Uterus (tissue), 3 donors: ENCODE measurements at regions not wholly inside any gene's neighbourhood (a gene's known extent, or its start where the extent isn't known, plus 50 kb on each side); places are given as distances from the start of the nearest gene placed in this dataset.

Experiments used
- DNase-seq, 2 donors: peaks; one replicate each; pipeline ENCODE4 v3.0.0-alpha.2; 2019 to 2020
- H3K27ac ChIP-seq, 2 donors: fragments of 200-600 bp; sonication (generic); 1 replicate in 1 of 2; 2 replicates in 1 of 2; pipeline ENCODE4 v1.5.1; 2016 to 2018
- H3K27me3 ChIP-seq, 2 donors: fragments of 200-600 bp; sonication (generic); one replicate each; pipeline ENCODE4 v1.5.1; 2018 to 2019; ENCODE audit warnings: control low read depth in 1 of 2
- H3K36me3 ChIP-seq, 2 donors: fragments of 200-600 bp; sonication (generic); one replicate each; pipeline ENCODE4 v1.5.1; 2019; ENCODE audit warnings: control low read depth in 1 of 2
- H3K4me1 ChIP-seq, 2 donors: fragments of 200-600 bp; sonication (generic); one replicate each; pipeline ENCODE4 v1.5.1; 2018 to 2019; ENCODE audit warnings: control low read depth in 1 of 2
- H3K4me3 ChIP-seq, 2 donors: fragments of 200-600 bp; sonication (generic); 1 replicate in 1 of 2; 2 replicates in 1 of 2; pipeline ENCODE4 v1.5.1; 2018 to 2019; ENCODE audit warnings: mild to moderate bottlenecking in 1 of 2
- H3K9me3 ChIP-seq, 2 donors: fragments of 200-600 bp; sonication (generic); one replicate each; pipeline ENCODE4 v1.5.1; 2019; ENCODE audit warnings: control low read depth in 1 of 2
- POLR2A ChIP-seq, 2 donors: fragments of 450-650 bp; IDR thresholded peaks; one replicate each; pipeline ENCODE4 v1.6.1; 2016; ENCODE audit warnings: antibody characterized with exemption in 2 of 2, mild to moderate bottlenecking in 1 of 2, moderate library complexity in 1 of 2
- intact Hi-C: fragments of 100-400 bp; cut with DNase I; formaldehyde crosslinking; loops from one replicate; pipeline ENCODE4 v1.15.1; 2023; ENCODE audit warnings: low total_unique reads
- TF ChIP-seq, protein P1 (sequence below), 4 experiments: fragments of 200-600 bp in 2 of 4; fragments of 450-650 bp in 2 of 4; sonication (generic) in 2 of 4; IDR thresholded peaks; one replicate each; pipeline ENCODE4 v1.5.1; 2016 to 2019; ENCODE audit warnings: antibody characterized with exemption in 4 of 4, mild to moderate bottlenecking in 2 of 4, moderate library complexity in 1 of 4
- donor health status: DM: yes; HTN: yes; CAD: no.

DNA sequence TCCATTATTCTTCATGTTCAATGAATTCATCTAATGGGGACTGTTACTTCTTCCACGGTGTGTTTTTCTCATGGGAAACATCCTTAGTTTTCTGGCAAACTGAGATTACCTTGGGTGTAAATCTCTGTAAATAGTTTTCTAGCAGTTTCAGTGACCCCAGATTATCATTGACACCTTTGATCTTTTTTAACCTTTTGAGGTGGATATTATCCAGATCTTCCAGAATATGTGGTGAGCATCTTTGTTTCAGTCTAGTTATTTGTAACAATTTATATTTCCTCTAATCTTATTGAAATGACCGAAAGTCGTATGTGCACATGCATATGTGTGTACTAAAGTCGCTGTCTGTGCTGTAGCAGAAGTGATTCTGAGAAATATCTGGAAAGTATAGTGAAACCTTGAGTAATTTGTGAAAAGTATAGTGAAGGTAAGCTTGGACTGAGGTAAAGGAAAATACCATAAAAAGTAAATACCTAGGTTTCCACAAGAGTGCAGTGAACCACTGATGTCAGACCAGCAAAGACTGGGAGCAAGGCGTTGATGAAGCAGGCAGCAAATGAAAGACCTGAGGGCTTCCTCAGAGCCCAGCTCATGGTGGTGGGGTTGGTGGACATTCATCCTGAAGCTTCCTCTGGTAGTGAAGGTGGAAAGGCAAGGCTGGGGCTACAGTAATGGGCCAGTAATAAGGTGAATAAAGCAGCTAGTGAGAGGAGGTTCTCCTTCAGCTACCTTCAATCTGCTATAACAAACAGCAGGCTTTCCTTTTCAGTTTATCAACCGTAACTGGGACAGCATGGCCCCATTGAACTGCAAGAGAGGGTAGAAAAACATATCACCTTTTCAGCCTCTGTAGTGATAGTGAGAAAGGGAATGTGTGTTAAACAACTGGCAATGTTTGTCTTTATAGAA is 480.2 kb upstream of the FBXO33 start:
- intact Hi-C loops = no loop called here
- Histone ChIP-seq H3K9me3 (no peaks in the 10 kb centered on the region), H3K27me3 (no peaks in the 10 kb centered on the region), H3K4me1 (no peaks in the 10 kb centered on the region), H3K4me3 (no peak overlapping the region), H3K27ac (no peak overlapping the region), H3K36me3 (no peaks in the 10 kb centered on the region)
- DNase-seq = no peak
- TF ChIP-seq, protein P1, sequence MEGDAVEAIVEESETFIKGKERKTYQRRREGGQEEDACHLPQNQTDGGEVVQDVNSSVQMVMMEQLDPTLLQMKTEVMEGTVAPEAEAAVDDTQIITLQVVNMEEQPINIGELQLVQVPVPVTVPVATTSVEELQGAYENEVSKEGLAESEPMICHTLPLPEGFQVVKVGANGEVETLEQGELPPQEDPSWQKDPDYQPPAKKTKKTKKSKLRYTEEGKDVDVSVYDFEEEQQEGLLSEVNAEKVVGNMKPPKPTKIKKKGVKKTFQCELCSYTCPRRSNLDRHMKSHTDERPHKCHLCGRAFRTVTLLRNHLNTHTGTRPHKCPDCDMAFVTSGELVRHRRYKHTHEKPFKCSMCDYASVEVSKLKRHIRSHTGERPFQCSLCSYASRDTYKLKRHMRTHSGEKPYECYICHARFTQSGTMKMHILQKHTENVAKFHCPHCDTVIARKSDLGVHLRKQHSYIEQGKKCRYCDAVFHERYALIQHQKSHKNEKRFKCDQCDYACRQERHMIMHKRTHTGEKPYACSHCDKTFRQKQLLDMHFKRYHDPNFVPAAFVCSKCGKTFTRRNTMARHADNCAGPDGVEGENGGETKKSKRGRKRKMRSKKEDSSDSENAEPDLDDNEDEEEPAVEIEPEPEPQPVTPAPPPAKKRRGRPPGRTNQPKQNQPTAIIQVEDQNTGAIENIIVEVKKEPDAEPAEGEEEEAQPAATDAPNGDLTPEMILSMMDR (IDR thresholded peaks at IDR 0.05) = no peak
- no peak for TF ChIP-seq POLR2A (IDR thresholded peaks at IDR 0.05)

DNA sequence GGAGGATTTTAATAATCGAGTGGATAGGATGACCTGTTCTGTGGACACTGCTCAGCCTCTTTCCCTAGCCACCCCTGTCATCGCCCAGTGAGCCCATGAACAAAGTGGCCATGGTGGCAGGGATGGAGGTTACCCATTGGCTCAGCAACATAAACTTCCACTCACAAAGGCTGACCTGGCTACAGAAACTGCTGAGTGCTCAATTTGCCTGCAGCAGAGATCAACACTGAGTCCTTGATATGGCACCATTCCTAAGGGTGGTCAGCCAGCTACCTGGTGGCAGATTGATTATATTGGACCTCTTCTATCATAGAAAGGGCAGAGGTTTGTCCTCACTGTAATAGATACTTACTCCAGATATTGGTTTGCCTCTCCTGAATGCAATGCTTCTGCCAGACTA is 465.4 kb upstream of the FBXO33 start:
- H3K4me1 ChIP-seq = no peaks in the 10 kb centered on the region
- no peaks in the 10 kb centered on the region for H3K36me3 ChIP-seq
- H3K9me3 ChIP-seq = peaks cover 0 to 5% of the 10 kb centered on the region in 2 donors
- no peak overlapping the region for H3K4me3 ChIP-seq
- H3K27me3 ChIP-seq = no peaks in the 10 kb centered on the region
- H3K27ac ChIP-seq = no peak overlapping the region
- DNase-seq = no peak
- intact Hi-C loops = no loop called here
- TF ChIP-seq, protein P1 (IDR thresholded peaks at IDR 0.05) = no peak
- TF ChIP-seq POLR2A (IDR thresholded peaks at IDR 0.05) = no peak

DNA sequence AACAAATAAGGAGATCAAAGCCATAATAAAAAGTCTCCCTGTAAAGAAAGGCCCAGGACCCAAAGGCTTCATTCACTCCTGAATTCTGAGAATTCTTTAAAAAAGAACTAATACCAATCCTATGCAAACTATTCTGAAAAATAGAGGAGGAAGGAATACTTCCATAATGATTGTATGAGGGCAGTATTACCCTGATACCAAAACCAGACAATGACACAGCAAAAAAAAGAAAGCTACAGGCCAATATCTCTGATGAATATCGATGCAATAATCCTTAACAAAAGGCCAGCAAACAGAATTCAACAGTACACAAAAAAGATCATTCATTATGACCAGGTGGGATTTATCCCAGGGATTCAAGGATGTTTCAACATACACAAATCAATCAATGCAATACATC is 457.8 kb upstream of the FBXO33 start:
- no peaks in the 10 kb centered on the region for H3K9me3 ChIP-seq
- no peaks in the 10 kb centered on the region for H3K27me3 ChIP-seq
- DNase-seq = no peak
- no peak overlapping the region for H3K27ac ChIP-seq
- no peaks in the 10 kb centered on the region for H3K4me1 ChIP-seq
- no peak overlapping the region for H3K4me3 ChIP-seq
- H3K36me3 ChIP-seq = no peaks in the 10 kb centered on the region
- intact Hi-C loops = no loop called here
- TF ChIP-seq, protein P1 (IDR thresholded peaks at IDR 0.05) = no peak
- TF ChIP-seq POLR2A (IDR thresholded peaks at IDR 0.05) = no peak

DNA sequence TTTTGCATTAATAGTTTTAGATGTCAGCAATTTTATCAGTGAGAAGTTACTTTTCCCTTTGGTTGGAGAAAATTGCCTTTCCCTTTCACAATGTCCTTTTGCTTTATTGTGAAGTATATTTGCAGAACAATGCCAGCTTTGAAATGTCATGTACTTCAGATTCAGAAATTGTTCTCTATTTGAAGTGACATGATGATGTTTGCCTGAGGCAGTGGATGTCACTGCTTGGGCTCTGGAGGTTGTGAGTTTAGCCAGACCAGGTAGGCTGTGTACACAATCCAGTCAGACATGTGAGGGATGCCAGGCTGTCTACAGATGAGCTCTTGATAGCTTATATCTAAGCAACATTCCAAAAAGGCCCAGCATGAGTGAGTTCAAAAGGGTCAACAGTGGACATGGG is 451.9 kb upstream of the FBXO33 start:
- TF ChIP-seq, protein P1 (IDR thresholded peaks at IDR 0.05) = no peak
- no peak for TF ChIP-seq POLR2A (IDR thresholded peaks at IDR 0.05)
- Histone ChIP-seq H3K4me3 (no peak overlapping the region), H3K27ac (no peak overlapping the region), H3K9me3 (no peaks in the 10 kb centered on the region), H3K4me1 (no peaks in the 10 kb centered on the region), H3K36me3 (no peaks in the 10 kb centered on the region), H3K27me3 (no peaks in the 10 kb centered on the region)
- intact Hi-C loops = no loop called here
- no peak for DNase-seq

DNA sequence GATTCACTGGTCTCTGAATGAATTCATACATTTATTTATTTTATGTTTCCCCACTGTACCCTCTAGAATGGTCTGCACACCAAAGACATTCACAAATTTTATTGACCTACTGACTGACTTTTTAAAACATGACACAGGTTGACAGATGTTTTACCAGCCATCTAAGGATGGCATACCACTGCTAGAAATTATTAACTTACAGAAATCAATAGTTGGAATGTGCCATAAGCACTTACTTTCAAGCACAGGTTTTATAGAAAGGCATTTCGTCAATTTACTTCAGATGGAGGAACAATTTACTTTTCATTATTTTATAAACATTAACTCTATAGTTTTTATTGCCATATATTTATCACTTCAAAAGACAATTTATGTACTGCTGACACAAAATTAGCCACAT is 448.7 kb upstream of the FBXO33 start:
- intact Hi-C loops = no loop called here
- H3K36me3 ChIP-seq = no peaks in the 10 kb centered on the region
- no peak for TF ChIP-seq POLR2A (IDR thresholded peaks at IDR 0.05)
- TF ChIP-seq, protein P1 (IDR thresholded peaks at IDR 0.05) = no peak
- H3K4me3 ChIP-seq = no peak overlapping the region
- H3K27ac ChIP-seq = no peak overlapping the region
- no peaks in the 10 kb centered on the region for H3K9me3 ChIP-seq
- no peaks in the 10 kb centered on the region for H3K4me1 ChIP-seq
- DNase-seq = no peak
- no peaks in the 10 kb centered on the region for H3K27me3 ChIP-seq
